MG63 (cell line): ENCODE measurements at regions not wholly inside any gene's neighbourhood (a gene's known extent, or its start where the extent isn't known, plus 50 kb on each side); places are given as distances from the start of the nearest gene placed in this dataset.

Experiments
- DNase-seq: peaks from one replicate; pipeline ENCODE4 v3.0.0-alpha.2; 2020
- H3K27me3 ChIP-seq: fragments of 250-450 bp; sonication (Bioruptor Pico); 2 replicates; pipeline ENCODE4 v1.5.1; 2020; ENCODE audit warnings: mild to moderate bottlenecking, moderate library complexity
- H3K36me3 ChIP-seq: fragments of 250-450 bp; sonication (Bioruptor Pico); 2 replicates; pipeline ENCODE4 v1.5.1; 2020; ENCODE audit warnings: mild to moderate bottlenecking, moderate library complexity
- H3K4me3 ChIP-seq: fragments of 250-450 bp; sonication (Bioruptor Pico); 2 replicates; pipeline ENCODE4 v1.5.1; 2020; ENCODE audit warnings: mild to moderate bottlenecking, moderate library complexity
- H3K9me3 ChIP-seq: fragments of 250-450 bp; sonication (Bioruptor Pico); 2 replicates; pipeline ENCODE4 v1.5.1; 2020; ENCODE audit warnings: mild to moderate bottlenecking, moderate library complexity

GRCh38 chr5:17801595-17801994, 167.3 kb downstream of the TAF11L14 start:
- DNase-seq, result no peak

DNA sequence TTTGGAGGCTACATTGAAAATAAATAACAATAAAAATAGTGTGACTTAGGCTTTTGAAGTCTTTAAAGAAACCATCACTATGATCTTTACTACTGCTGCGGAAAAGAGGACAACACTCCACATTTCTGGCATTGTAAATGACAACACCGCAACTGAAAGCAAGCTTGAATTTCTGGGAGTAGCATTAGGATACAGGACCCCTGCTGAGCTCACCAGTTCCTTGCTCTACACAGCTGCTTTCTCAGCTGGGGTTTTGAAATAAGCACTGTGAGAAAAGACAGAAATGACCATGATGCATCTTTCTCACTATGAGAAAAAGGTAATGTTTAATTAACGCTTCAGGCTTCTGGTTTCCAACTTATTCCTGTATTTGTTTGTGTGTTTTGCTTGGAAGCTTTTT, 168.0 kb downstream of the TAF11L14 start:
- peaks cover 16% of the 10 kb centered on the region; the same call in 1 of the 2 replicates for H3K27me3 ChIP-seq
- no peaks in the 10 kb centered on the region for H3K9me3 ChIP-seq
- H3K4me3 ChIP-seq, result no peak overlapping the region
- H3K36me3 ChIP-seq, result no peaks in the 10 kb centered on the region
- no peak for DNase-seq

More at GRCh38 chr5:17801595-17801994, 167.3 kb downstream of the TAF11L14 start:
- peaks cover 14% of the 10 kb centered on the region; the same call in 1 of the 2 replicates for H3K27me3 ChIP-seq
- no peaks in the 10 kb centered on the region for H3K36me3 ChIP-seq
- no peak overlapping the region for H3K4me3 ChIP-seq
- H3K9me3 ChIP-seq, result no peaks in the 10 kb centered on the region

- DNase-seq, result no peak
- Histone ChIP-seq H3K4me3 (no peak overlapping the region), H3K27me3 (peaks cover 16% of the 10 kb centered on the region), H3K36me3 (no peaks in the 10 kb centered on the region), H3K9me3 (no peaks in the 10 kb centered on the region)
These were observed 169.7 kb downstream of the TAF11L14 start for GRCh38 chr5:17803971-17804370.

GRCh38 chr5:17805227-17805825, 171.1 kb downstream of the TAF11L14 start:
- Histone ChIP-seq H3K4me3 (no peak overlapping the region), H3K36me3 (no peaks in the 10 kb centered on the region), H3K27me3 (peaks cover 20% of the 10 kb centered on the region), H3K9me3 (no peaks in the 10 kb centered on the region)
- DNase-seq, result no peak

DNA sequence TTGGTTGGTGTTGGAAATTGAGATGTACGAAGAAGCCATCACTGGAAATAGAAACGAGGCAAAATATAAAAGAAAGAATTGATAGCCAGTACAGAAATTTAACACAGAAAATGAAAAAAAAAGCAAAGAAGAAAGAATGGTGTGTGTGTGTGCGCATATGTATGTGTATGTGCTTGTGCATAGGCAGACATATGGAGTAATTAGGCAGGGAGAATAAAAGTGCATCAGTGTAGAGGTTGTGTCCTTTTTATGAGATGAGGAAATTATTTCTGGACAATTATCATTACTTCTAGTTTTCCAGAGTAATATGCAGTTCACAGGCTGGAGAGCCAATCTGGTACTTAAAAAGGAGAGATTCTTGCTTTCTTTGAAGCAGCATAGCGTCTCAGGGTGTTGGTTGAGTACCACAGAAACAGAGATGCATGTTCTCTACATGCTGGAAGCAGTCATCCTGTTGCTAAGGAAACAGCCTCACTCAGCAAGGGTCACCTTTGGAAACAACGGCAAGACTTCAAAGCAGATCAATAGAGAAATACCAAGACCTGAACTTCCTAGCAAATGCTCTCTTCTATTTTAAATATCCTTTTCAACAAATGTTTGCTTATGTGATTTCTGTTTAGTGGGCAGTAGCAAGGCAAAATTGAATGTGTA, 172.7 kb downstream of the TAF11L14 start:
- H3K36me3 ChIP-seq, result no peaks in the 10 kb centered on the region
- no peak for DNase-seq
- peaks cover 20% of the 10 kb centered on the region for H3K27me3 ChIP-seq
- H3K9me3 ChIP-seq, result no peaks in the 10 kb centered on the region
- H3K4me3 ChIP-seq, result no peak overlapping the region

DNA sequence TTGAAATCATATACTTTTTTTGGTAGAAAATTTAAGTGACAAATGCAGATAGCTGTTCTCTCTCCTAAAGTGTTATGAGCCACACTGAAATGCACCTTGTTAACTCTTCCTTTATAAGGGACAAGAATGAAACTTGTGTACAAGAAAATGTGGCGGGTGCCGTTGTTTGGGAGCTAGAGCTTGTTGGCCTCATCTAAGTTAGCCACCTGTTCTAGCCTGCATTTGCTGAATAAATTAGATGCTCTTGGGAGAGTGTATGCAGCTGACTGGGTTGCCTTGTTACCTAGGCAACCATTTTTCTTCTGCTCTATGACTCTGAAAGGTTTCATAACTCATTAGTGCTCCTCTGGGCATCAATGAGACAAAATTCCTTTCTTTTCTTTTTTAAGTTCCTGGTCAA, 174.3 kb downstream of the TAF11L14 start:
- Histone ChIP-seq H3K27me3 (peaks cover 11% of the 10 kb centered on the region), H3K4me3 (no peak overlapping the region), H3K36me3 (no peaks in the 10 kb centered on the region), H3K9me3 (no peaks in the 10 kb centered on the region)
- no peak for DNase-seq

GRCh38 chr5:17810734-17811133, 176.5 kb downstream of the TAF11L14 start:
- DNase-seq, result no peak
- Histone ChIP-seq H3K36me3 (no peaks in the 10 kb centered on the region), H3K4me3 (no peak overlapping the region), H3K27me3 (peaks cover 7% of the 10 kb centered on the region), H3K9me3 (no peaks in the 10 kb centered on the region)

- Histone ChIP-seq H3K4me3 (no peak overlapping the region), H3K36me3 (no peaks in the 10 kb centered on the region), H3K27me3 (peaks cover 8% of the 10 kb centered on the region), H3K9me3 (no peaks in the 10 kb centered on the region)
- no peak for DNase-seq
These were observed 179.0 kb downstream of the TAF11L14 start for GRCh38 chr5:17813214-17813613.

- Histone ChIP-seq H3K4me3 (no peak overlapping the region), H3K36me3 (no peaks in the 10 kb centered on the region), H3K27me3 (peaks cover 10% of the 10 kb centered on the region; the same call in 1 of the 2 replicates), H3K9me3 (no peaks in the 10 kb centered on the region)
- DNase-seq, result no peak
These were observed 182.2 kb downstream of the TAF11L14 start for GRCh38 chr5:17816505-17816904.

GRCh38 chr5:17816944-17817343, 182.7 kb downstream of the TAF11L14 start:
- no peak overlapping the region for H3K4me3 ChIP-seq
- H3K27me3 ChIP-seq, result peaks cover 12% of the 10 kb centered on the region
- no peaks in the 10 kb centered on the region for H3K9me3 ChIP-seq
- H3K36me3 ChIP-seq, result no peaks in the 10 kb centered on the region
- DNase-seq, result no peak

- DNase-seq, result no peak
These were observed 183.7 kb downstream of the TAF11L14 start for GRCh38 chr5:17817990-17818389.

DNA sequence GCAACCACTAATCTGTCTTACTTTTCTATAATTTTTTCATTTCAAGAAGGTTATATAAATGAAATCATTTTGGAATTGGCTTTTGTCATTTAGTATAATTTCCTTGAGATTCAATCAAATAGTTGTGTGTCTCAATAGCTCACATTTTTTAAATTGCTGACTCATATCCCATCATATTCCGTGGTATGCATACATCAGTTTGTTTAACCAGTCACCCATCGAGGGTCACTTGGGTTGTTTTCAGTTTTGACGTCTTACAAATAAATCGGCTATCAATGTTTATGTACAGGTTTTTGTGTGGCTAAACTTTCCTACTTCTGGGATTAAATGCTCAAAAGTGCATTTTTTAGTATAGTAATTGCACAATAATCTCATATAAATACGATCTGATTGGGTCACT, 185.5 kb downstream of the TAF11L14 start:
- peaks cover 12% of the 10 kb centered on the region for H3K27me3 ChIP-seq
- H3K9me3 ChIP-seq, result no peaks in the 10 kb centered on the region
- no peaks in the 10 kb centered on the region for H3K36me3 ChIP-seq
- no peak overlapping the region for H3K4me3 ChIP-seq
- DNase-seq, result no peak

More at GRCh38 chr5:17817990-17818389, 183.7 kb downstream of the TAF11L14 start:
- Histone ChIP-seq H3K27me3 (peaks cover 12% of the 10 kb centered on the region), H3K9me3 (no peaks in the 10 kb centered on the region), H3K4me3 (no peak overlapping the region), H3K36me3 (no peaks in the 10 kb centered on the region)

DNA sequence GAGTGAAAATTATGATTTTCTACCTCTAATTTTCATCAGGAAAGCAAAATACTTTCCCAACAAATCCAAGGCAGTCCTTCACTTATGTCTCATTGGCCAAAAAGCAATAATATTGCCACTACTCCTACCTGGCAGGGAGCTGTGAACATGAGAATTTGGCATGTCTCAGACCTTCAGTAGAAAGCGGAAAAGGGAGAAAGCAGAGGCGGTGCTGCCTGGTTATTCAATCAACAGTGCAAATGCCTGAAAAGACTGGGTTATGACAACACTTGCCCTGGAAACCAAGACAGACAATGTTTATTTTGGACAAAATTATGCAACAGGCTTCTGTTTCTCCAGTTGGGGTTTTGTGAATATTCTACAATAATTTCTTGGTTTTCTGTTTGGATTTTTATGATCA, 194.4 kb downstream of the TAF11L14 start:
- DNase-seq, result no peak
- no peaks in the 10 kb centered on the region for H3K9me3 ChIP-seq

DNA sequence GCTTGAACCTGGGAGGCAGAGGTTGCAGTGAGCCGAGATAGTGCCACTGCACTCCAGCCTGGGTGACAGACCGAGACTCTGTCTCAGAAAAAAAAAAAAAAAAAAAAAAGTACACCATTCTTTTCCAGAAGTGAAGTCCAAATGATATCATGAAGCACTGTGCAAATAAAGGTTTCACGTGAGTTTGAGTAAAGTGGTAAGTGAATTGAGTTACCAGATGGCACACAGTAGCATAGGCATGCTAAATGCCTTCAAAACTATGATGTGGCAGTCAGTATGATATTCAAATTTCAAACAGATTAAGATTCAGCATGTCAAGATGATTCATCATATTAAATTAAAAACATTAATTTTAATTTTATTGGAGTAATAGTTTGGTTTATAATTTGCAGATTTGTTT, 195.2 kb downstream of the TAF11L14 start:
- DNase-seq, result no peak
- Histone ChIP-seq H3K9me3 (no peaks in the 10 kb centered on the region), H3K36me3 (no peaks in the 10 kb centered on the region), H3K27me3 (peaks cover 4% of the 10 kb centered on the region), H3K4me3 (no peak overlapping the region)

More for the DNA sequence above, 194.4 kb downstream of the TAF11L14 start:
- no peak overlapping the region for H3K4me3 ChIP-seq
- peaks cover 4% of the 10 kb centered on the region for H3K27me3 ChIP-seq
- no peaks in the 10 kb centered on the region for H3K36me3 ChIP-seq

- Histone ChIP-seq H3K27me3 (no peaks in the 10 kb centered on the region; the same call in 1 of the 2 replicates), H3K4me3 (no peak overlapping the region), H3K36me3 (no peaks in the 10 kb centered on the region), H3K9me3 (no peaks in the 10 kb centered on the region)
- no peak for DNase-seq
These were observed 197.0 kb downstream of the TAF11L14 start for GRCh38 chr5:17831279-17831678.

- Histone ChIP-seq H3K9me3 (no peaks in the 10 kb centered on the region), H3K27me3 (no peaks in the 10 kb centered on the region), H3K4me3 (no peak overlapping the region), H3K36me3 (no peaks in the 10 kb centered on the region)
- no peak for DNase-seq
These were observed 198.9 kb downstream of the TAF11L14 start for GRCh38 chr5:17832949-17833745.

DNA sequence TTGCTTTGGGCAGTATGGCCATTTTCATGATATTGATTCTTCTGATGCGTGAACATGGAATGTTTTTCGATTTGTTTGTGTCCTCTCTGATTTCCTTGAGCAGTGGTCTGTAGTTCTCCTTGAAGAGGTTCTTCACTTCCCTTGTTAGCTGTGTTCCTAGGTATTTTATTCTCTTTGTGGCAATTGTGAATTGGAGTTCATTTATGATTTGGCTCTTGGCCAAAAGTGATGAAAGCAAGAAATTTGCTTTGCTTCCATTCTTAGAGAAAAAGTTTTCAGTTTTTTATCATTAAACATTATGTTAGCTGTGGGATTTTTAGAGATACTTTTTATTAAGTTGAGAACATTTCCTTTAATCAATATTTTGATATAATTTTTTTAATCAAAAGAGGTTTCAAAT, 203.5 kb downstream of the TAF11L14 start:
- Histone ChIP-seq H3K9me3 (no peaks in the 10 kb centered on the region), H3K36me3 (no peaks in the 10 kb centered on the region), H3K4me3 (no peak overlapping the region), H3K27me3 (no peaks in the 10 kb centered on the region)
- DNase-seq, result no peak
